ENCODE measurements at regions not wholly inside any gene's neighbourhood (a gene's known extent, or its start where the extent isn't known, plus 50 kb on each side); places are given as distances from the start of the nearest gene placed in this dataset.
"Not testable (repeated sequence)": the region's sequence is repeated elsewhere in the genome, so short reads cannot be mapped to it uniquely, and the experiment has no call there.

DNA sequence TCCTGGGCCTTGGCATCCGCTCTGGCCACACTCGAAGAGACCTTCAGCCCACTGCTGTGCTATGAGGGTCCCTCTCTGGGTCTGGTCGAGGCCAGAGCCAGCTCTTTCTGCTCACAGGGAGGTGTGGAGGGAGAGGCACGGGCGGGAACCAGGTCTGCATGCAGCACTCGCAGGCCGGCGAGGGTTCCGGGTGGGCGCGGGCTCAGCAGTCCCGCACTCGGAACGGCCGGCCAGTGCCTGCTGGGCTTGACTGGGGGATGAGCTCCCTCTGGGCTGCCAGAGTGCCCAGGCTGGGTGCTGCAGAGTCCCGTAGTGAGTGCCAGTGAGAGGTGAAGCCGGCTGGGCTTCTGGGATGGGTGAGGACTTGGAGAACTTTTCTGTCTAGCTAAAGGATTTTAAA is 882.7 kb downstream of the XPNPEP1 start:
- no peak for DNase-seq

GRCh38 chr10:109037978-109038377 is 885.3 kb downstream of the XPNPEP1 start:
- DNase-seq: no peak

- DNase-seq: no peak
Observed at GRCh38 chr10:109030581-109031210, 892.6 kb downstream of the XPNPEP1 start.

DNA sequence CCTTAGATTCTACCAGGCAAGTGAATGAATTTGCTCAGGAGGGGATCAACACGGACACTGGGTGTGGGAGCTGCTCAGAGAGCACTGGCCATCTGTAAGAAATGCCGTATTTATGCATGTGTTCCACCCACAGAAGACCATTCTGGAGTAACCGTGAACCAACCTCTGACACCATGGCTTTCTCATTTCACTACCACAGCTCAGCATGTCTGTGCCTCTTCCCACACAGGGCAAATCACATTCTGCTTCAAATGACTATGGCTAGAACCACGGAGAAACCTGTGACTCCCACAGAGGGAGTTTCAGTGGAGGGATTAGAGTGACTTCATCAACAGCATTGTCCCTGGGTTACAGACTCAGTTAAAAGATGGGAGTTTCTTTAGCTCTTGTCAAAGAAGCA is 893.4 kb downstream of the XPNPEP1 start:
- DNase-seq: no peak

DNA sequence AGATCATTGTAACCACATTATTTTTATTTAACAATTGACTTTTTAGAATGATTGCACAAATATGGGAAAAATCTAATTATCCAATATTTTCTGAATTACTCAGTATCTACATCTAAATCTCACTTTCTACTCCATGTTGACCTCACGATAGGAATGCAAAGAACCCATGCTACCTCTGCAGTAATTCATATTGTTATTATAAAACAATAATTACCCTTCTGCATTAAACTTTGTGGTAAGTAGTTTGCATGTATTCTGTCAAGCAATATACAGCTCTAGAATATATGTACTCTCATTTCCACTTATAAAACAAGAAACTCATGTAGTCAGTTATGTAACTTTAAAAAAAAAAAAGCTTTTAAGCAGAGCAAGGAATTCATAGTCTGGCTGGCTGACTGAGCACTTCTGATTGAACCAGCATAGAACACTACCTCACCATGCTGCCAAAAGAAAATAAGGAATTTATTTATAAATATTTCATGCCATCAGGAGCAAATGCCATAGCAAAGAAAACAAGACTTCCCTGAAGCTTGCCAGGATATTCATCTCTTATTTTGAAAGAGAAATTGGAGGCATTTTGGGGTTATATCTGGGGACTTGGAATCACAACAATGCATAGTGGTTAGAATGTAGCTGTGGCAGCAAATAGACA is 895.7 kb downstream of the XPNPEP1 start:
- DNase-seq: no peak

- no peak for DNase-seq
Observed at GRCh38 chr10:109025172-109025571, 898.1 kb downstream of the XPNPEP1 start.

DNA sequence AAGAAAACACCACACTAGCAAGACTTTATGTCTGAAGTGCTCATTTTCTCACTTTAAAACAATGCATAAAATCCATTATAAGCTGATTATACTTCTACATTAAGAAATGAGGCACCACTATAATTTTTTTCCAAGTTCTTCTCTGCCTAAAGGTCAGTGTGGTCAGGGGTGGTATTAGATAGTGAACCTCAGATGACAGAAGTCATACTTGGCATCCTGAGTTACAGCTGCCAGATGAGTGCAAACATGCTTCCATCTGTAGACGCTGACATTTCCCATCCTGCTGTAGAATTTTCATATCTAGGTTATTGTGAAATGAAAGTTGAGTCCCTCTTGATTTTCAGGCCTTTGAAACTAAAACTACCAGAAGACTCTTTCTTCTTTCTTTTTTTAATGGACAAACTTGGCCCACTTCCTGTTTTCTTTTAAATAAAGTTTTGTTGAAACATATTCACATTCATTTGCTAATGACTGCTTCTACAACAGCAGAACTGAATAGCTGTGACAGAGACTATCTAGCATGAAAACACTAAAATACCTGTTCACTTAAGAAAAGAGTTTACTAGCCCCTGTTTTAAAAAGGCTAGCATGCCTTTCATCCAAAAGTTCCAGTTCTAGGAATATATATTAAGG is 900.8 kb downstream of the XPNPEP1 start:
- no peak for DNase-seq

GRCh38 chr10:109019001-109019424 is 904.3 kb downstream of the XPNPEP1 start:
- no peak for DNase-seq

GRCh38 chr10:109007514-109007913 is 915.8 kb downstream of the XPNPEP1 start:
- DNase-seq: no peak

DNA sequence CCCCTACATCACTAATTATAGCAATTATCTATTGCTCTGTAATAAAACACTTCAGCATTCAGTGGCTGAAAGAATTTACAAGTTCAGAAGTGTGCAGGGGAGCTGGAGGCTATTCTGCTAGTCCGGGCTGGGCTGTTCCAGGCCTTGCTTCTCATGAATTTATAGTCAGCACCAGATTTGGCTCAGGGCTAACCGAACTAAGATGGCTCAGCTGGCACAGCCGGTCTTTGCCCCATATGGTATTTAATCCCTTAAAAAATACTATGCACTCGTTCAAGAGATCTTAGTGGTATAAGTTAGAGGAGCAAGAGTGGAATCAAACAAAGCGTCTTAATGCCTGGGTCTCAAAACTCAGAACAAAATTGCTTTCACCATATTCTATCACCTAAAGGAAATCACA is 932.9 kb downstream of the XPNPEP1 start:
- no peak for DNase-seq

DNA sequence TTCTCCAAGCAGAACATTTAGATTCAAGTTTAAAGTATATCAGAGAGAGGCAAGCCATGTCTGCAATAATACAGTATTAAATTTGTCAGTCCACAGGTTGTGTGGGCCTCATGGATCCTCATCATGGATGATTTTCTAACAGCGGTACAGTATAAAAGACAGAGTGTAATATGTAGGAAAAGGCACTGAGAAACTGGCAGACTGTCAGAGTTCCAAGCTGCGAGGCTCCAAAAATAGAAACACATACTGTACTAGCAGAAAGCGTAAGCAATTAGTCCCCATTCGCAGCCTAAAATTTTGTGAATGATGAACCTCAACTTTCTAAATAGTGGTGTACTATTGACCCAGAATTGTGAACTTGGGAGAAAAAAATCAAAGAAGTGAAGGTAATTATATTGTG is 933.3 kb downstream of the XPNPEP1 start:
- DNase-seq: no peak

DNA sequence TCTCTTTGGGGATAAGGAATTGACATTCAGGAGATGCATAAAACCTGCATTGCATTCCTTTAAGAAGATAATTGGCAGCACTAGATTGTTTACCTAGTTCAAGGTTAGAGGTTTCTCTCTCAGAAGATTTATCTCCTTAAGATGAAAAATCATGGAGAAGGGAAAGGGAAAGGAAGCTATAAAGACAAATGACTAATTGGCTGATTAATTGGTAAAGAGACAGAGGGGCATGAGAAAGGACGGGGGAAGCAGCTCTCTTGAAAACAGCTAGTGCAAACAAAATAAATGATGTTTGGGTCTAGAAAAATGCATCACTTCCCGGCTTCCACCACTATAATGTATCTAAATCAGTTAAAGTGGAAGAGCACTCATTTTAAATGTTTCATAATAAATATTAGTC is 941.2 kb downstream of the XPNPEP1 start:
- DNase-seq: no peak

- DNase-seq: no peak
Observed at GRCh38 chr10:108980869-108981268, 942.4 kb downstream of the XPNPEP1 start.

DNA sequence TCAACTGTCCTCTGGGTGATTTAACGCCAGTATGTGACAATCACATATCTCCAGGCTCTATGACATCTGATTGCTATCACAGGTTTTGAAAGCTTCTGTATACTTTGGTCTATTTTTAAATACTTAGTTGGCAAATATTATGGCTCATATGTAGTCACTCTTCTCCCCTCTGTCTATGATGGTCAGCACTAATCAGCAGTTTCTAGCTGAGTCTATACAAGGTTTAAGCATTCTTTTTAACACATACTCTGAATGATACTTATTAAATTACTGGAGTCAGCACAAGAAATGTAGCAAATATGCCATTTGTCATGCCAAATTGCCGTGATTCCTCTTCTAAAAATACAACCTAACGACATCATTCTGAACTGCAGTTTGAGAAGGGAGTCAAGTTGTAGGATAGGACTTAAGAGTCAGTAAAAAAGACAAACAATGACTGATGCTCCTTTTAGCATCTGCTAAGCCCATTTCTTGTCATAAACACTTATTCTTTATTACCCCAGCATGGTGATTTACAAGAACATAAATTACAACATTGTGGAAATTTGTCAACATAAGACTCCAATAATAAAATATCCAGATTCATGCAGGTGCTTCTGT is 947.8 kb downstream of the XPNPEP1 start:
- no peak for DNase-seq

- no peak for DNase-seq
Observed at GRCh38 chr10:108970016-108970415, 953.3 kb downstream of the XPNPEP1 start.

DNA sequence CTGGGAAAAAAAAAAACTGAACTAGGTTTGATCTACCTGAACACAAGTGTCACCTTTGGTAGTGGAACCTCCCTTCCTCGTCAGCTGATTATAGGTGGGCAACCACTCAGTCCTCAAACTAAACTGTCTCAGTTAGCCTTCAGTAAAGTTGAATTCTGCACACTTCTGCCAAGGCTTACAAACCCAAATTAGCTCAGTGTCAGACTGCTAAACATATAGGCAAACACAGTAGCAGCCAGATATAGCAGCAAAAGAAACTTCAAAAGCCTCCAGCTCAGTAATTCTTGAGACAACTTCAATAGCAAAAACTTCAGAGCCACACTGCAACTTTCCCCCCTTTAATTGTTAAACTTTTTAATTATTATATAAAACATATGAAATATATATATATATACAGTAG is 956.9 kb downstream of the XPNPEP1 start:
- DNase-seq: no peak

GRCh38 chr10:108966005-108966404 is 957.3 kb downstream of the XPNPEP1 start:
- no peak for DNase-seq

- DNase-seq: no peak
Observed at GRCh38 chr10:108962172-108962571, 961.1 kb downstream of the XPNPEP1 start.

- DNase-seq: no peak
Observed at GRCh38 chr10:108957681-108958080, 965.6 kb downstream of the XPNPEP1 start.

GRCh38 chr10:108956149-108956548 is 967.2 kb downstream of the XPNPEP1 start:
- DNase-seq: no peak

GRCh38 chr10:108920029-108920428 is 1003.3 kb downstream of the XPNPEP1 start:
- not testable (repeated sequence) for DNase-seq

DNA sequence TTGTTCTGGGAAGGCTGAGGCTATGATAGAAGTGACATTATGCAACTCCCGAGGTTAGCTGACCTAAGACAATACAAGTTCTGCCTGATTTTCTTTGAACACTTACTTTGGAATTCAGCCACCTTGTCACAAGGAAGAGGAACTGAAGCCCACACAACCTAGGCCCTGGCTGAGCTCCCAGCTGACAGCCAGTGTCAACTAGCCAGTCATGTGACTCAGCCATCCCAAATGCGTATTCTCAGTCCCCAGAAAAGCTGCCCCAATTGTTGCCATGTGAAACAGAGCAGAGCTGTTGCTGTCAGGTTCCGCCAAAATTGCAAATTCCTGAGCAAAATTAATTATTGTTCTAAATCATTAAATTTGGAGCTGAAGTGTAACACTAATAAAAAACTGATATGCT is 1010.0 kb downstream of the XPNPEP1 start:
- DNase-seq: no peak

GRCh38 chr10:108911814-108912541 is 1011.3 kb downstream of the XPNPEP1 start:
- DNase-seq: no peak
